ENCODE measurements at regions not wholly inside any gene's neighbourhood (a gene's known extent, or its start where the extent isn't known, plus 50 kb on each side); places are given as distances from the start of the nearest gene placed in this dataset.

- TF ChIP-seq, protein P1, sequence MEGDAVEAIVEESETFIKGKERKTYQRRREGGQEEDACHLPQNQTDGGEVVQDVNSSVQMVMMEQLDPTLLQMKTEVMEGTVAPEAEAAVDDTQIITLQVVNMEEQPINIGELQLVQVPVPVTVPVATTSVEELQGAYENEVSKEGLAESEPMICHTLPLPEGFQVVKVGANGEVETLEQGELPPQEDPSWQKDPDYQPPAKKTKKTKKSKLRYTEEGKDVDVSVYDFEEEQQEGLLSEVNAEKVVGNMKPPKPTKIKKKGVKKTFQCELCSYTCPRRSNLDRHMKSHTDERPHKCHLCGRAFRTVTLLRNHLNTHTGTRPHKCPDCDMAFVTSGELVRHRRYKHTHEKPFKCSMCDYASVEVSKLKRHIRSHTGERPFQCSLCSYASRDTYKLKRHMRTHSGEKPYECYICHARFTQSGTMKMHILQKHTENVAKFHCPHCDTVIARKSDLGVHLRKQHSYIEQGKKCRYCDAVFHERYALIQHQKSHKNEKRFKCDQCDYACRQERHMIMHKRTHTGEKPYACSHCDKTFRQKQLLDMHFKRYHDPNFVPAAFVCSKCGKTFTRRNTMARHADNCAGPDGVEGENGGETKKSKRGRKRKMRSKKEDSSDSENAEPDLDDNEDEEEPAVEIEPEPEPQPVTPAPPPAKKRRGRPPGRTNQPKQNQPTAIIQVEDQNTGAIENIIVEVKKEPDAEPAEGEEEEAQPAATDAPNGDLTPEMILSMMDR (conservative IDR thresholded peaks at IDR 0.05 in 1 of 2, IDR thresholded peaks at IDR 0.05 in 1 of 2; ENCODE audit: extremely low read depth in 1 of 2, insufficient read depth in 1 of 2, low read depth in 1 of 2, low read length in 2 of 2) = no peak
- no peak for TF ChIP-seq EZH2 (IDR thresholded peaks at IDR 0.05; ENCODE audit: borderline replicate concordance, low read length)
Observed at GRCh38 chr6:122918714-122919113, 77.3 kb upstream of the CLVS2 start.
